ENCODE measurements at regions not wholly inside any gene's neighbourhood (a gene's known extent, or its start where the extent isn't known, plus 50 kb on each side); places are given as distances from the start of the nearest gene placed in this dataset.

DNA sequence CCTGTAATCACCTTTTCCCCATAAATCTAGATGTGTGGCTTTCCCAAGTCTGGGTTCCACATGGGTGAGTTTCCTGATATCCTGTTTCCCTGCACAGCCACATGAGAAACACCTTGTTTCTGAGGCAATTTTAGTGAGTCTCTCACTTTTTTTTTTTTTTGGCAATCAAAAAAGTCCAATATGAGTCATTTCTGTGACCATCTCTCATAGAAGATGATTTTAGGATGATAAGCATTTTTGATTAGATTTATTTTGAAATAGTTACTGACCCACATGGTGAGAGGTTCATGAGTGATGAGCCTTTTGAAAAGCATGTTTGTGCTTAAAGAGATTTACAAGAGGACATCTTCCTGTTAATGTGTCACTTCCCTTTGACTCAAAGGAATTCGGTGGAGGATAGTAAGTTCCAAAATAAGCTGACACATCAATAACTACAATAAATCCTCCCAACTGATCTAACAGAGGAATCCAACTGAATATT is 464.0 kb downstream of the INHBA start:
- no peak for TF ChIP-seq YY1 (IDR thresholded peaks at IDR 0.05; ENCODE audit: low read depth)
- no peak for TF ChIP-seq TAF1 (IDR thresholded peaks at IDR 0.05; ENCODE audit: low read depth)
- no peak for TF ChIP-seq REST (IDR thresholded peaks at IDR 0.05; ENCODE audit: low read depth)
- no peak for TF ChIP-seq NFIC (IDR thresholded peaks at IDR 0.05)
- TF ChIP-seq, protein P1, sequence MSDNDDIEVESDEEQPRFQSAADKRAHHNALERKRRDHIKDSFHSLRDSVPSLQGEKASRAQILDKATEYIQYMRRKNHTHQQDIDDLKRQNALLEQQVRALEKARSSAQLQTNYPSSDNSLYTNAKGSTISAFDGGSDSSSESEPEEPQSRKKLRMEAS (IDR thresholded peaks at IDR 0.05) = no peak
- no peak for TF ChIP-seq CEBPB (IDR thresholded peaks at IDR 0.05)
- no peak for TF ChIP-seq EP300 (IDR thresholded peaks at IDR 0.05; ENCODE audit: borderline replicate concordance)
- no peak for TF ChIP-seq TCF12 (IDR thresholded peaks at IDR 0.05; ENCODE audit: low read depth)

All from Ishikawa (cell line).